MCF 10A (cell line): ENCODE measurements at regions not wholly inside any gene's neighbourhood (a gene's known extent, or its start where the extent isn't known, plus 50 kb on each side); places are given as distances from the start of the nearest gene placed in this dataset.
"Not testable (repeated sequence)": the region's sequence is repeated elsewhere in the genome, so short reads cannot be mapped to it uniquely, and the experiment has no call there.

Experiments
- BruUV-seq: library from RNA; stranded (reverse); fragments of 400-500 nt; replicated peaks from 2 replicates; lab custom pipeline; 2021; lab: Mats Ljungman, UMichigan
- CTCF ChIA-PET: fragments of 300-600 bp; sonication (Branson Sonifier 250); formaldehyde crosslinking; extraction: SDS; loops from one replicate; lab custom pipeline; 2021; ENCODE audit warnings: antibody characterized with exemption, inconsistent platforms; lab: Yijun Ruan, JAX
- POLR2A ChIA-PET: fragments of 300-600, 350-650 bp; sonication (Branson Sonifier 250); formaldehyde crosslinking; extraction: SDS; loops from one replicate; lab custom pipeline; 2020; ENCODE audit warnings: antibody characterized with exemption, inconsistent platforms; lab: Yijun Ruan, JAX
- DNase-seq: peaks from one replicate; pipeline ENCODE4 v3.0.0-alpha.2; 2018; ENCODE audit not compliant: unreplicated experiment
- H3K27ac Mint-ChIP-seq: one replicate; pipeline ENCODE4 v1.8.0; 2022; ENCODE audit warnings: mild to moderate bottlenecking, low read depth, mixed read lengths; ENCODE audit not compliant: unreplicated experiment
- H3K27me3 Mint-ChIP-seq: one replicate; pipeline ENCODE4 v1.8.0; 2022; ENCODE audit warnings: mixed read lengths; ENCODE audit not compliant: insufficient read depth, unreplicated experiment
- H3K36me3 Mint-ChIP-seq: one replicate; pipeline ENCODE4 v1.8.0; 2022; ENCODE audit warnings: mild to moderate bottlenecking, moderate library complexity, mixed read lengths; ENCODE audit not compliant: insufficient read depth, unreplicated experiment
- H3K4me1 Mint-ChIP-seq: one replicate; pipeline ENCODE4 v1.8.0; 2022; ENCODE audit warnings: mixed read lengths; ENCODE audit not compliant: insufficient read depth, unreplicated experiment
- H3K4me3 Mint-ChIP-seq: one replicate; pipeline ENCODE4 v1.8.0; 2022; ENCODE audit warnings: mild to moderate bottlenecking, moderate library complexity, mixed read lengths; ENCODE audit not compliant: unreplicated experiment
- H3K9me3 Mint-ChIP-seq: one replicate; pipeline ENCODE4 v1.8.0; 2022; ENCODE audit warnings: mixed read lengths; ENCODE audit not compliant: unreplicated experiment
- intact Hi-C: fragments of 100-400 bp; cut with micrococcal nuclease; formaldehyde crosslinking; loops from 2 replicates; pipeline ENCODE4 v1.14.1; 2022
- TF ChIP-seq, protein P1 (sequence below): fragments of 200-600 bp; IDR thresholded peaks from one replicate; pipeline ENCODE4 v1.8.0; 2022; ENCODE audit warnings: antibody characterized with exemption, mild to moderate bottlenecking; ENCODE audit not compliant: unreplicated experiment

DNA sequence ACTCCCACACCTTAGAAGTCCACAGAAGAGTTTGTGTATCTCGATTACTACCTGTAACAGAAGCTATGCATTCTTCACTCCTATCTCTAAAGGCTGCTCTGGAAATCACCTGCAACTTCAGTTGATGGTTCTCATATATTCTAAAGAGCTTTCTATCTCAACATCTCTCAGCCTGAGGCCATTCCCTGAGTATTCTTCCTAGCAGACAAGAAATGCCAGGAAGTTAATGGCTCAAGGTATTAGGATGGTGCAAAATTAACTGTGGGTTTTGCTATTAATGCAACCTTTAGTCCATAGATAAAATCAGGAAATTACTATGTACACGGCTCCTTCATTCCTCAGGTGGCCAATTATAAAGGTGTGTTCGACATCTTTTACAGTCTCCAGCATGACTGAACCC is 290.1 kb downstream of the ZNF716 start:
- H3K36me3 Mint-ChIP-seq, POLR2A ChIA-PET, DNase-seq, intact Hi-C loops, H3K27me3 Mint-ChIP-seq, H3K4me1 Mint-ChIP-seq, H3K27ac Mint-ChIP-seq, CTCF ChIA-PET, H3K4me3 Mint-ChIP-seq, BruUV-seq: not testable (repeated sequence)
- peaks cover 16% of the 10 kb centered on the region for H3K9me3 Mint-ChIP-seq

DNA sequence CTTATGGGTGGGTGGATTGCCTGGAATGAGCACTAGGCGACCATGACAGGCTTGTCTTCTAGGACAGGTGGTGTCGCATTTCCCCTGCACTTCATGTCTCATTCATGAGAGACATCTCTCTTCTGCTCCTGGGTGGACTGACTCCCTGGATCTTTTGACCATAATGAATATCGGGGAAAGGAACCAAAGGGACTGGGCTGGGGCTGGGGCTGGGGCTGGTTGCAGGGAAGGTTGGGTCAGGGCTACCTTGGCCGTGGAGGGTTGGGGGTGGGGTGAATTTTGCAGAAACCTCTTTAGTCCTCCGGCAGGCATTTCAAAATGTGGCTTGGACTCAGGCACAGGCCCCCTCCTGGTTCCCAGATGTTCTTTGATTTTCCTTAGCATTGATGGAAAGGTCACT is 319.2 kb downstream of the ZNF716 start:
- Mint-ChIP-seq H3K4me3 (no peak overlapping the region), H3K36me3 (no peaks in the 10 kb centered on the region), H3K9me3 (peaks cover 22% of the 10 kb centered on the region), H3K27ac (no peak overlapping the region), H3K4me1 (no peaks in the 10 kb centered on the region), H3K27me3 (no peaks in the 10 kb centered on the region)
- TF ChIP-seq, protein P1, sequence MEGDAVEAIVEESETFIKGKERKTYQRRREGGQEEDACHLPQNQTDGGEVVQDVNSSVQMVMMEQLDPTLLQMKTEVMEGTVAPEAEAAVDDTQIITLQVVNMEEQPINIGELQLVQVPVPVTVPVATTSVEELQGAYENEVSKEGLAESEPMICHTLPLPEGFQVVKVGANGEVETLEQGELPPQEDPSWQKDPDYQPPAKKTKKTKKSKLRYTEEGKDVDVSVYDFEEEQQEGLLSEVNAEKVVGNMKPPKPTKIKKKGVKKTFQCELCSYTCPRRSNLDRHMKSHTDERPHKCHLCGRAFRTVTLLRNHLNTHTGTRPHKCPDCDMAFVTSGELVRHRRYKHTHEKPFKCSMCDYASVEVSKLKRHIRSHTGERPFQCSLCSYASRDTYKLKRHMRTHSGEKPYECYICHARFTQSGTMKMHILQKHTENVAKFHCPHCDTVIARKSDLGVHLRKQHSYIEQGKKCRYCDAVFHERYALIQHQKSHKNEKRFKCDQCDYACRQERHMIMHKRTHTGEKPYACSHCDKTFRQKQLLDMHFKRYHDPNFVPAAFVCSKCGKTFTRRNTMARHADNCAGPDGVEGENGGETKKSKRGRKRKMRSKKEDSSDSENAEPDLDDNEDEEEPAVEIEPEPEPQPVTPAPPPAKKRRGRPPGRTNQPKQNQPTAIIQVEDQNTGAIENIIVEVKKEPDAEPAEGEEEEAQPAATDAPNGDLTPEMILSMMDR = no peak
- POLR2A ChIA-PET = no interaction called here
- BruUV-seq = no TSS peak
- CTCF ChIA-PET = no interaction called here
- intact Hi-C loops = no loop called here
- DNase-seq = no peak

DNA sequence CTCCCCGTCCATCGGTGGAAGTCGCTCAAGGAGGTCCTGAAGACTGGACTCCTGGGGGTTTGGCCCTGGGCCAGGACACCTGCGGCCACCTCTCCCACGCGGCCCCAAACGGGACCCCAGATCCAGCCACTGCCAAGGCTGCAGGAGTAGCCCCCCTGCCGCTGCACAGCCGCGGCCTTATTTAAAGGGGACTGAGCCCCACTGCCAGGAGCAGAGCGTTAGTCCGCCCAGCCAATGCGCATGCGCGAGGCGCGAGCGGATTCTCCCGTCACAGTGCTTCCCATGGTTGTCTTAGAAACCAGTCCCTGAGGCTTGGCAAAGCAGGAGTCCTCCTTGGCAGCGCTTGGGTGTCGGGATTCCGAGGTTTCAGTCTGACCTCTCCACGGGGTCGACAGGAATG is 320.0 kb downstream of the ZNF716 start:
- no peak overlapping the region for H3K4me3 Mint-ChIP-seq
- peaks cover 22% of the 10 kb centered on the region for H3K9me3 Mint-ChIP-seq
- intact Hi-C loops = no loop called here
- H3K36me3 Mint-ChIP-seq = no peaks in the 10 kb centered on the region
- no peaks in the 10 kb centered on the region for H3K27me3 Mint-ChIP-seq
- ChIA-PET CTCF (no interaction called here), POLR2A (no interaction called here)
- TF ChIP-seq, protein P1 = no peak
- H3K27ac Mint-ChIP-seq = no peak overlapping the region
- BruUV-seq = no TSS peak
- no peak for DNase-seq
- H3K4me1 Mint-ChIP-seq = no peaks in the 10 kb centered on the region

DNA sequence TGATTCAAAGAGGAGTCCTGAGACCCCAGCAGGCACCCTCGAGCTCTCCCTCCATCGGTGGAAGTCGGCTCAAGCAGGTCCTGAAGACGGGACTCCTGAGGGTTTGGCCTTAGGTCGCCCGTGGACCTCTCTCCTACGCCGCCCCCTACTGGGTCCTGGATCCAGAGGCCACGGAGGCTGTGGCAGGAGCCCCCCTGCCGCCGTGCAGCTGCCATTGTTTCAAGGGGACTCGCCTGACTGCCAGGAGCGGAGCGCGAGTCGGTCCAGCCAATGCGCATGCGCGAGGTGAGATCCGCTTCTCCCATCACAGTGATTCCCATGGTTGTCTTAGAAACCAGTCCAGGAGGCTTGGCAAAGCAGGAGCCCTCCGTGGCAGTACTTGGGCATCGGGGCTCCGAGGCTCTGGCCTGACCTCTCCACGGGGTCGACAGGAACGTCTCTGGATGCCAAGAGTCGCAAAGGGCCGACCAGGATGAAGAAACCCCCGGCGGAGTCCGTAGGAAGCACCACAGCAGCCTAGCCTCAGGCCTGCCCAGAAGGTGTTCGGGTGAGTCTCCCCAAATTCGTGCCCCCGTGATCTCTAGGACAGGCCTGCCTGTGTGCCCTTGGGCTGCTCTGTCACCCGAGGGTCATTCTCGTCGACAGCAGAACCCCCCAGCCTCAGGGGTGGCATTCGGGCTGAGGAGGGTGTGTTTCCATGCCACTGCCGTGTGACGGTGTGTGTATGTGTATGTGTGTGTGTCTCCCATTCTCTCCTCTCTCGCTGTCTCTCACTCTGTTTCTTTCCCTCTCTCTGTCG is 322.3 kb downstream of the ZNF716 start:
- Mint-ChIP-seq H3K27ac (no peak overlapping the region), H3K9me3 (peaks cover 27% of the 10 kb centered on the region)
- CTCF ChIA-PET = no interaction called here

More for the DNA sequence above, 322.3 kb downstream of the ZNF716 start:
- no peak overlapping the region for H3K4me3 Mint-ChIP-seq
- no peaks in the 10 kb centered on the region for H3K36me3 Mint-ChIP-seq
- H3K4me1 Mint-ChIP-seq = no peaks in the 10 kb centered on the region
- no peaks in the 10 kb centered on the region for H3K27me3 Mint-ChIP-seq
- no TSS peak for BruUV-seq
- TF ChIP-seq, protein P1 = no peak
- intact Hi-C loops = no loop called here
- no peak for DNase-seq
- POLR2A ChIA-PET = no interaction called here
